ENCODE measurements at regions not wholly inside any gene's neighbourhood (a gene's known extent, or its start where the extent isn't known, plus 50 kb on each side); places are given as distances from the start of the nearest gene placed in this dataset.

DNA sequence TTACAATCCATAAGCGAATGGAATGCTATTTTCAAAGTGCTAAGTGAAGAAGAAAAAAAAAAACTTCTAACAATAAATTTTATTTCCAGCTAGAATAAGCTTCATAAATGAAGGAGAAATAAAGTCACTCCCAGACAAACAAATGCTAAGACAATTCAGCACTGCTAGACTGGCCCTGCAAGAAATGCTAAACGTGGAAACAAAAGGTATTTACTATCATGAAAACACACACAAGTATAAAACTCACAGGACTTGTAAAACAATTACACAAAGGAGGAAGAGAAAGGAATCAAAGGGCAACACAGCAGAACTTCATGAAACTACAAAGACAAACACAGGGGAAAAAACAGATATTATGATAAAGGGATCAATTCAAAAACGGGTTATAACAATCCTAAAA, 85.8 kb upstream of the NELL2 start:
- in situ Hi-C loops (cut with HindIII; ENCODE audit: low sequenced_read_pairs) = no loop called here

- in situ Hi-C loops (cut with HindIII; ENCODE audit: low sequenced_read_pairs) = no loop called here
These were observed 84.7 kb upstream of the NELL2 start for GRCh38 chr12:44960856-44961255.

- in situ Hi-C loops (cut with HindIII; ENCODE audit: low sequenced_read_pairs) = no loop called here
These were observed 84.3 kb upstream of the NELL2 start for GRCh38 chr12:44960423-44960822.

DNA sequence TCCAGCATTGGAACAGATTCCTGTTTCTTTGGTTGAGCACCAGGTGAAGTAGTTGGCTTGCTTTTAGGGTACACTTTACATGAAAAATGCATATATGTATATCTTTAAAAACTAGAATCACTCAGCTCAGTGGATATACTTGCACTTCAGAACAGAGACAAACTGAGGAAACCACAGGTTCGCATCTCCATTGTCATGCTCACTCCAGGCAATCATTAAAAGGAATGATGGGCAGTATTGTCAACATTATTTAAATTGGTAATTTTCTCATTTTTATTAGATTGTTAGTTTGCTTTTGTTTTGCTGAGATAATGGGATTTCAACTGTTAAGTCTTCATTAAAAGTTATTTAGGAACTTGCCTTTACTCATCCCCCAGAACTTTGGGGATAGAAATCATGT, 71.0 kb upstream of the NELL2 start:
- in situ Hi-C loops (cut with HindIII; ENCODE audit: low sequenced_read_pairs) = no loop called here

GRCh38 chr12:44942714-44943113, 66.6 kb upstream of the NELL2 start:
- in situ Hi-C loops (cut with HindIII; ENCODE audit: low sequenced_read_pairs) = no loop called here

DNA sequence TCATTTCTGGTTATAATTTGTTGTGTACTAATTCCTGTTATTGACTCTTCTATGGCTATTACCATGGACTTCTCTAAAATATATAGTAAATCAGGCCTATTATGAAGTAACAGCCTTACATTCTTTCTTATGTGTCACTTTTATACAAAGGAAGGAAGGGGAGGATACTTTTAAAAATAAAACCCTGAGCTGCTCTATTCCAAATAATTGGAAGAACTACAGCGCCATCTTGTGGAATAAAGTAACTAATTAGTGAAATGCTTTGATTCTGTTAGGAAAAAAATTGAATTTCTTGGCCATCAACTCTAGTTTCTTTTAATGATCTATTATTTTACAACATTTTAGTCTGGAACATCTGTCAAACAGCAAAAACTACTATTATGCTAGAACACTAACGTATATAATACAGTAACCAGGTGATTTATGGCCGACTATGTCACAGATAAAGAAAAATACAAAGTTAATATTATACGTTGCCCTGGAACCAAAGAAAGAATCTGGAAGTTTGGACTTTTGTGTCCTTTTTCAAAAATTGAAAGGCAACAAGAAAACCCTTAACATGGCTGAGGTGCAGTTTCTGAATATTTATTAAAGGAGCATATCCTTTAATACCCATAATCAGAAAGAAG, 55.0 kb upstream of the NELL2 start:
- in situ Hi-C loops (cut with HindIII; ENCODE audit: low sequenced_read_pairs) = no loop called here

DNA sequence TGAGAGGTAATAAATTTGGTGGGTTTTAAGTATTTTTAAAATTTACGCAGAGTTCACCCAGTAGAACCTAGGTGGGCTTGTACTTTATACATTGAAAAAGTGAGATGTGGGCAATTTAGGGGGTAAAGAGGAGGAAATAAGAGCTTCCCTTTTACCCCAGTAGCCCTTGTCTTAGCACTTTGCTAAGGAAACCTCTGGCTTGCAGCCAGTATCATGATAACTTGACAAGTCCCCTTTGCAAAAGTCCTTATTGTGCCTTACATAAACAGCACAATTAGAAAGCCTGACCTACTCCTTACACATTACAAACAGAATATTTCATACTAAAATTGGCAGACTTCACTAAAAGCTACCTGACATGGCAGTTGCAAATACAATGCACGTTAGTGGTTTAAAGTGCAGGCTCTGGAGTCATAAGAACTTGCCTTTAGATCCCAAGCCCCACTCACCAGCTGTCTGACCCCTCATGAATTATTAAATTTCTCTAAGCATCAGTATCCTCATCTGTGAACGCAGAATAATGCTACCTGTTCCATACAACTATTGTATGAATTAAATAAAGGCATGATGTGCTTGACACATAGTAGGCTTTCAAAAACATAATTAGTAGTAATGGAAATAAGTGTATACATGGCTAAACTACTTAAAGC, 53.2 kb upstream of the NELL2 start:
- in situ Hi-C loops (cut with HindIII; ENCODE audit: low sequenced_read_pairs) = loop anchor here (10.0 kb wide), 1 partner anchor 55 kb away; no protein-coding TSS in a partner anchor
